HG03108 (cell line): ENCODE measurements at regions not wholly inside any gene's neighbourhood (a gene's known extent, or its start where the extent isn't known, plus 50 kb on each side); places are given as distances from the start of the nearest gene placed in this dataset.
"Not testable (repeated sequence)": the region's sequence is repeated elsewhere in the genome, so short reads cannot be mapped to it uniquely, and the experiment has no call there.

Source experiments
- ATAC-seq: cut with Tn5 transposase; IDR thresholded peaks from one replicate; pipeline ENCODE4 v1.9.1; 2021; ENCODE audit warnings: moderate library complexity; ENCODE audit not compliant: unreplicated experiment

DNA sequence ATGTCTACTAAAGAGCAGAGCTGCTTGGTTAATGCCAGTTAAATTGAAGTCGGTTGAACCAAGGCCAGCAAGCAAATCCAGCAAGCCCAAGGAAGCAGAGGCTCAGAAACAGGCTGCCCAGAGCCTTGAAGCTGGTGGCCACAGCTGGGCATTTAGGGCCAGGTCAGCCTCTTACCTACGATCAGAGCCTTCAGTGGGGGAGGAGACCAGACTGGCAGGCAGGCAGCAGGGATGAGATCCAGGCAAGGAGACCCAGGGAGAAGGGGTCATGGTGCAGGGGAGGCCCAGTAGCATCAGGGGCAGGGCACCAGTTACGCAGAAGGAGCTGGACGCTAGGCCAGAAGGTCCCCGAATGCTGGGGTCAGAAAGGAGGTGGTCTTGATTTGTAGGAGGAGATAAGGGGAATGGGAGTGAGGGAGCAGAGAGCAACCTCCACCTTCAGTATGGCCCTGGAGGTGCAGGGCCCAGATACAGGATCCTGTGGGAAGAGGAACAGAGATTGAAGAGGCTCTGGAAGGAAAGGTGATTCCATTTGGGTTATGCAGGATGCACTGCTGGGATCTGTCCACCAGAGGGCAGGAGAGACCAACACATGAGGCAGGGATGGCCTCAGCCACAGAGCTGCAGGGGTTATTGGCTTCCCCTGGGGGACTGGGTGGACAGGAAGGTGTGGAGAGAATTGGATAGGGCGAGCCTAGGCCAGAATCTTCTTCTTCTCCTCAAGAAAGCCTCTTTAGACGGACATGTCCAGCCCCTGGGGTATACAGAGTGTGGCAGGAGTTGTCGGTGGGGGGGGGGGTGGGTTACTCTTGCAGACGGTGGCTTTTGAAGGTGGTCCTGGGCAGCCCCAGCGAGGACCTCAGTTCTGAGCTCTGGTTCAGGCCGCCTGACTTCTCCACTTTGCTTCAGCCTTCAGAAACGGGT, 132.6 kb upstream of the PODXL start:
- no peak for ATAC-seq

DNA sequence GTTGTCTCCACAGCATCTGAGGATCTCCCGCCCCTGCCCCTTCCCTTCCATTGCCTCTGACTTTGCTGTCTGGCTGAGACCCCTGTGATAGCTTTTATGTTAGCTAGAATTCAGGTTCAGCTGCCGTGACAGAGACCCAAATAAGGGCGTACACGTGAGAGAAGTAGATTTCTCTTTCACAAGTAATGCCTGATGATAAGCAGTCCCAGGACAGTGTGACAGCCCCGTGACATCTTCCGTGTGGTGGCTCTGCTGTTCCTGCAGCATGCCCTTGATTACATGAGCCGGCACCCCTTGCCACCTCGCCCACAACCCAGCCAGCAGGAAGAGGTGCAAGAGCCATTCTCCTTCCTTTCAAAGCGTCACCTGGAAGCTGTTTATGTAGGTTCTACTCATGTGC, 130.9 kb upstream of the PODXL start:
- no peak for ATAC-seq

DNA sequence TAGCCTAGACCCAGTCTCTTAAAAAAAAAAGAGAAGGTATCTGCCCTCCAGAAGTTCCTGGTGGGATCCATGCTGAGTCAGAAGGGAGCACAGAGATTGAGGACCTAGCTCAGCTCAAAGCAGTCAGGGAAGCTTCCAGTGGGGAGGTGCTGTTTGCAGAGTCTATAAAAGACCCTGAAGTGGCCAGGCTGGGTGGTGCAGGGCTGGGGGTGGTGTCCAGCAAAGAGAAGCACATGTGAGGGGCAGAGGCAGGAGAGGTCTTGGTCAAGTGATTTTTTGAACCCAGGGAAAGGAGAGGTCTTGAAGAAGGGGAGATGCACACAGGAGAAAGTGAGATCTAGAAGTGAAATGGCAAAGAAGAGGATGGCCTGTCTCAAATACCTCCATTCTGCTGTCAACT, 130.4 kb upstream of the PODXL start:
- no peak for ATAC-seq

- ATAC-seq = peak; percentile 73
Measured at GRCh38 chr7:131683536-131684125, 127.2 kb upstream of the PODXL start.

DNA sequence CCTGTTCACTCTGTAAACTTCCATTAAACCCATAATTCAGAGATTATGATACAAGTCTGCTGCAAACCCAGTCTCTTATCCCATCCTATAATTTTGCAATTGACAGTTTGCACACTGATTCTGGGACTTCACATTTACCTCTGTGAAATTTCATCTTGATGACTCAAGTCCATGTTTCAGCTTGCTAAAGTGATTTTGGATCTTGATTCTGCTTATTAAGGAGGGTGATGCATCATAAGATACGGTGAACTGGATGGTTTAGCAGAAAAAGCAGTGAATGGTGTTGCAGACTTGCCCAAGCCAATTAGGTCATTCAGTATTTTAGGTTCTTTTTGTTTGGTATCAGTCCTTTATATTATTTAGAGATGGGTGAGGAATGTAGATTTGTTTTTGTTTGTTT, 125.5 kb upstream of the PODXL start:
- ATAC-seq = no peak

DNA sequence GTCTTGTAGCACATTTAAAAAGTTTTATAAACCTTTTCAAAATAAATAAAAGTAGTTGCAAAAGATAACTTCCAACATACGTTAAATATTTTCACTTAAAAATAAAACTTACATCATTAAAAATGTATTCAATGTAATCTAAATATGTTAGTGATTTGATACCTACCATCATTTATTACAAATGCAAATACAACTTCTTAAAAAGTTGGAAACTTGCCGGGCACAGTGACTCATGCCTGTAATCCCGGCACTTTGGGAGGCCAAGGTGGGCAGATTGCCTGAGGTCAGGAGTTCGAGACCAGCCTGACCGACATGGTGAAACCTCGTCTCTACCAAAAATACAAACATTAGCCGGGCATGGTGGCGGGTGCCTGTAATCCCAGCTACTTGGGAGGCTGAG, 122.6 kb upstream of the PODXL start:
- not testable (repeated sequence) for ATAC-seq

- not testable (repeated sequence) for ATAC-seq
Measured at GRCh38 chr7:131676850-131677249, 120.4 kb upstream of the PODXL start.

- ATAC-seq = no peak
Measured at GRCh38 chr7:131674131-131674530, 117.7 kb upstream of the PODXL start.

DNA sequence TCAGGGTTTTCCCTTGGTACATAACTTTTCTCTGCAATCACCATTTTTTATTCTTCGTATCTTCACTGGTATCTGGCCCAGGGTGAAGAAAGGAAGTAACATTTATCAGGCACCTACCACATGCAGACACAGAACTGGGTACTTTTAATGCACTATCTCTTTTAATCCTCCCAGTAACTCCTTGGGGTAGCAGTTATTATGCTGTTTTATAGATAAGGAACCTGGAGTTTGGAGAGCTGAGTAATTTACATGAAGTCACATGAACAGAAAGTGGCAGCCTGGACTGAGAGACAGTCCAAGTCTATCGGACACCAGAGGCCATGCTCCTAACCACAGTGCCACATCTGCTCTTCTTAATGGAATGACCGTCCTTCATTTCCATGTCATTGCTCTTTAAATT, 117.1 kb upstream of the PODXL start:
- ATAC-seq = no peak

- no peak for ATAC-seq
Measured at GRCh38 chr7:131670406-131670805, 114.0 kb upstream of the PODXL start.

GRCh38 chr7:131667699-131668098, 111.3 kb upstream of the PODXL start:
- ATAC-seq = no peak

GRCh38 chr7:131665021-131665420, 108.6 kb upstream of the PODXL start:
- ATAC-seq = no peak

- no peak for ATAC-seq
Measured at GRCh38 chr7:131664570-131664969, 108.1 kb upstream of the PODXL start.

- ATAC-seq = not testable (repeated sequence)
Measured at GRCh38 chr7:131662301-131662873, 106.0 kb upstream of the PODXL start.

GRCh38 chr7:131657881-131658280, 101.5 kb upstream of the PODXL start:
- ATAC-seq = no peak

DNA sequence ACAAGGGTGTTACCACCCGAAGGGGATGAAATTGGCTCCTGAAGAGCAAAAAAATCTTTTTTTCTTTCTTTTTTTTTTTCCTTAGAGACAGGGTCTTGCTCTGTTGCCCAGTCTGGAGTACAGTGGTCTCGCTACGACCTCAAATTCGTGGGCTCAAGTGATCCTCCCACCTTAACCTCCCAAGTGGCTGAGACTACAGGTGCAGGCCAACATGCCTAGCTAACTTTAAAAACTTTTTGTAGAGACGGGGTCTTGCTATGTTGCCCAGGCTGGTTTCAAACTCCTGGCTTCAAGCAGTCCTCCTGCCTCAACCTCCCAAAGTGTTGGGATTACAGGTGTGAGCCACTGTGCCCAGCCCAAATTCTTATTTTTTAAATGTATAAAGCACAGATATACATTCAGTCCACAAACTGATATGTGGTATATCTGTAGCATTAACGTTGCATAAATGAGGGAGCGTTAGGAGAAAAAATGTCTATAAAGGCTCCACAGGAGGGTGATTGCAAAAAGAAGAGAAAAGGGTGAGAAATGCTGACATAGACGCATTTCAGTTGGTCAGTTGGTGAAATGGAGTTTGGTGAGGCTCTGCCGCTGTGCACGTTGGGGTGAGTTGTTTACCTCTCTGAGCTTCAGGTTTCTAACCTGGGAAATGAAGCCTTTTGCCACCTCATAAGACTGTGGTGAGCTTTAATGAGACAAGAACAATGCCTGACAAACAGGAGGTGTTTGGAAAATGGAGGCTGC, 100.7 kb upstream of the PODXL start:
- ATAC-seq = no peak

- no peak for ATAC-seq
Measured at GRCh38 chr7:131655866-131656265, 99.4 kb upstream of the PODXL start.

DNA sequence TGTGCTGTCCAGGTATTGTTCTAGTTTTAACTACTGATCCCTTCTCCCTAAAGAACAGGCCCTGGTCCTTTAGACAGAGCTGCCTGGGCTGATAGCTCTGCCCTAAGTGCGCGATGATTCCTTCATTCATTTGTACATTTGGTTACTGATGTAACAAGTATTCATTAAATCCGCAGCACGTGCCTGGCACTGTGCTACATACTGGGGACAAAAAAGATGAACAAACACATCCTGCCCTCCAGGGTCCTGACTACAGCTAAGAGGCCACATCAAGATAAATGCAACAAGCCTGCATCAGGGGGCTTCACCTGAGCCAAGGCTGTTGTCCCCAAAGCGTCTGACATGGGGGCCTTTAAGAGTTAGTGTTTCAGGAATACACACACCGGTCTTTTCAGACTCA, 99.0 kb upstream of the PODXL start:
- no peak for ATAC-seq

DNA sequence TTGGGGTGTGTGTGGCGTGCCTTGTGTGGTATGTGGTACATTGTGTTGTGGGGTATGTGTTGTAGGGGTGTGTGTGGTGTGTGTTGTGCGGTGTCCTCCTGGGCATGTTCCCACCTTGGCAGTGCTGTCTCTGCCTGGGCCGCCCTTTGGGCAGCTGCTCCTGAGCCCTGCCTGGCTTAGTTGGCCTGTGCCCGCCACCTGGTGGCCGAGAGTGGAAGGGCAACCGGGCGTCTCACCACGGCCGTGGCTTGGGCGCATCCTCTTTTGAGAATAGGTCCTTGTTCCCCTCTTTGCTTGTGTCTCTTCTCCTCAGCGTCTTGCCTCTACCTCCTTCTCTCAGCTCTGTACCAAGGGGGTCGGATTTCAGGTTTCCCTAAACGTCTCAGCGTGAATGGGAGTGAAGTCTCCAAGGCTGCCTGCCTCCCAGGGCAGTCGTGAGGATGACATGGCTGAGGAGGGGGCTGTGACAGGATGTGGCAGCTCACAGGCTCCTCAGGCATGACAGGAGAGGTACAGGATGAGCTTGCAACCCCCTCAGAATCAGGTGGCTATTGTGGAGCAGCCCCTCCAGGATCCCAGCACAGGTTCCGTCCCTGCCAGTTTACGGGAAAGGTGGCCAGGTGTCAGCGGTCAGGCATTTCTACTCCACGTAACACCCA, 98.4 kb upstream of the PODXL start:
- ATAC-seq = peak; percentile 72

GRCh38 chr7:131654249-131654558, 97.8 kb upstream of the PODXL start:
- no peak for ATAC-seq
